ENCODE measurements at regions not wholly inside any gene's neighbourhood (a gene's known extent, or its start where the extent isn't known, plus 50 kb on each side); places are given as distances from the start of the nearest gene placed in this dataset.

DNA sequence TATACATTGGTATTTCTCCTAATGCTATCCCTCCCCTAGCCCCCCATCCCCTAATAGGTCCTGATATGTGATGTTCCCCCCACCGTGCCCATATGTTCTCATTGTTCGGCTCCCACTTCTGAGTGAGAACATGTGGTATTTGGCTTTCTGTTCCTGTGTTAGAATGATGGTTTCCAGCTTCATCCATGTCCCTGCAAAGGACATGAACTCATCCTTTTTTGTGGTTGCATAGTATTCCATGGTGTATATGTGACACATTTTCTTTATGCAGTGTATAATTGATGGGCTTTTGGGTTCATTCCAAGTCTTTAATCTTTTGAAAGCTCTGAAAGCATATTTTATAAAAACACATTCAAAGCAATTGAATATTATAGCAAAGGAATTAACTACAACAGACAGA is 1169.4 kb upstream of the ZEB2 start:
- DNase-seq (ENCODE audit: low read depth in 2 of 2), result no peak
- no peak overlapping the region for H2AFZ ChIP-seq (ENCODE audit: low read length)
- H3K36me3 ChIP-seq (ENCODE audit: control insufficient read depth, insufficient read depth, low read length), result no peaks in the 10 kb centered on the region
- H3K9me3 ChIP-seq (ENCODE audit: control insufficient read depth, insufficient read depth, low read depth, low read length), result no peaks in the 10 kb centered on the region
- TF ChIP-seq EZH2 (IDR thresholded peaks at IDR 0.05; ENCODE audit: low read length, missing control alignments), result no peak
- TF ChIP-seq, protein P1, sequence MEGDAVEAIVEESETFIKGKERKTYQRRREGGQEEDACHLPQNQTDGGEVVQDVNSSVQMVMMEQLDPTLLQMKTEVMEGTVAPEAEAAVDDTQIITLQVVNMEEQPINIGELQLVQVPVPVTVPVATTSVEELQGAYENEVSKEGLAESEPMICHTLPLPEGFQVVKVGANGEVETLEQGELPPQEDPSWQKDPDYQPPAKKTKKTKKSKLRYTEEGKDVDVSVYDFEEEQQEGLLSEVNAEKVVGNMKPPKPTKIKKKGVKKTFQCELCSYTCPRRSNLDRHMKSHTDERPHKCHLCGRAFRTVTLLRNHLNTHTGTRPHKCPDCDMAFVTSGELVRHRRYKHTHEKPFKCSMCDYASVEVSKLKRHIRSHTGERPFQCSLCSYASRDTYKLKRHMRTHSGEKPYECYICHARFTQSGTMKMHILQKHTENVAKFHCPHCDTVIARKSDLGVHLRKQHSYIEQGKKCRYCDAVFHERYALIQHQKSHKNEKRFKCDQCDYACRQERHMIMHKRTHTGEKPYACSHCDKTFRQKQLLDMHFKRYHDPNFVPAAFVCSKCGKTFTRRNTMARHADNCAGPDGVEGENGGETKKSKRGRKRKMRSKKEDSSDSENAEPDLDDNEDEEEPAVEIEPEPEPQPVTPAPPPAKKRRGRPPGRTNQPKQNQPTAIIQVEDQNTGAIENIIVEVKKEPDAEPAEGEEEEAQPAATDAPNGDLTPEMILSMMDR (conservative IDR thresholded peaks at IDR 0.05 in 1 of 2, IDR thresholded peaks at IDR 0.05 in 1 of 2; ENCODE audit: low read depth in 1 of 2, low read length in 2 of 2), result no peak
- H3K4me1 ChIP-seq (ENCODE audit: control insufficient read depth, extremely low read depth, insufficient read depth, low read length), result no peaks in the 10 kb centered on the region
- H3K27ac ChIP-seq (ENCODE audit: insufficient read depth, low read length), result no peak overlapping the region
- no peak overlapping the region for H3K4me3 ChIP-seq (replicated peaks in 1 of 4; ENCODE audit: control extremely low read depth in 1 of 4, insufficient read depth in 1 of 4, low read depth in 3 of 4, low read length in 4 of 4)
- H3K4me2 ChIP-seq (ENCODE audit: extremely low read depth, insufficient read depth, low read length), result no peak overlapping the region
- no peak overlapping the region for H3K9ac ChIP-seq (ENCODE audit: insufficient read depth, low read length)
- no peaks in the 10 kb centered on the region for H3K27me3 ChIP-seq (ENCODE audit: control insufficient read depth, insufficient read depth, low read length)
- no peaks in the 10 kb centered on the region for H3K79me2 ChIP-seq (ENCODE audit: control insufficient read depth, insufficient read depth, low read length)
- no peaks in the 10 kb centered on the region for H4K20me1 ChIP-seq (ENCODE audit: control insufficient read depth, extremely low read depth, insufficient read depth, low read length)

DNA sequence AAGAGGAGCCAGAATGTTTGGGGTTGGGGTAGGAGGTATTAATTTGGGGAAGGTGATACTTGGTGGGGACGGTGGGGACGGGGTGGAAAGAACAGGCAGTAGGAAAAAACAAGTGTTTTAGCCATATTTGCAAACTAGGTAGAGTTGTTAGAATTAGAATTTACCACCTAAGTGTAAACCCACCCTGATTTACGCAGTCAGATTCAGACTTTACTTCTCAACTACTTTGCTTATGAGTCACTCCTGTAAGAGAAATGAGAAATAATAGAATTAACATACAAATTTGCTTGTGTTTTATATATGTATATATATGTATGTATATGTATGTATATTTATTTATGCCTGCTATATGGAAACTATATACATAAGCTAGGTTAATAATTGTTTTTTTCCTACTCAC is 1168.2 kb upstream of the ZEB2 start:
- Histone ChIP-seq H2AFZ (ENCODE audit: low read length) (no peak overlapping the region), H3K9ac (ENCODE audit: insufficient read depth, low read length) (no peak overlapping the region), H3K4me3 (replicated peaks in 1 of 4; ENCODE audit: control extremely low read depth in 1 of 4, insufficient read depth in 1 of 4, low read depth in 3 of 4, low read length in 4 of 4) (no peak overlapping the region), H3K36me3 (ENCODE audit: control insufficient read depth, insufficient read depth, low read length) (no peaks in the 10 kb centered on the region), H3K4me2 (ENCODE audit: extremely low read depth, insufficient read depth, low read length) (no peak overlapping the region), H3K79me2 (ENCODE audit: control insufficient read depth, insufficient read depth, low read length) (no peaks in the 10 kb centered on the region), H3K27ac (ENCODE audit: insufficient read depth, low read length) (no peak overlapping the region), H3K9me3 (ENCODE audit: control insufficient read depth, insufficient read depth, low read depth, low read length) (no peaks in the 10 kb centered on the region), H3K4me1 (ENCODE audit: control insufficient read depth, extremely low read depth, insufficient read depth, low read length) (no peaks in the 10 kb centered on the region), H4K20me1 (ENCODE audit: control insufficient read depth, extremely low read depth, insufficient read depth, low read length) (no peaks in the 10 kb centered on the region), H3K27me3 (ENCODE audit: control insufficient read depth, insufficient read depth, low read length) (no peaks in the 10 kb centered on the region)
- TF ChIP-seq EZH2 (IDR thresholded peaks at IDR 0.05; ENCODE audit: low read length, missing control alignments), result no peak
- TF ChIP-seq, protein P1 (conservative IDR thresholded peaks at IDR 0.05 in 1 of 2, IDR thresholded peaks at IDR 0.05 in 1 of 2; ENCODE audit: low read depth in 1 of 2, low read length in 2 of 2), result no peak
- DNase-seq (ENCODE audit: low read depth in 2 of 2), result no peak

DNA sequence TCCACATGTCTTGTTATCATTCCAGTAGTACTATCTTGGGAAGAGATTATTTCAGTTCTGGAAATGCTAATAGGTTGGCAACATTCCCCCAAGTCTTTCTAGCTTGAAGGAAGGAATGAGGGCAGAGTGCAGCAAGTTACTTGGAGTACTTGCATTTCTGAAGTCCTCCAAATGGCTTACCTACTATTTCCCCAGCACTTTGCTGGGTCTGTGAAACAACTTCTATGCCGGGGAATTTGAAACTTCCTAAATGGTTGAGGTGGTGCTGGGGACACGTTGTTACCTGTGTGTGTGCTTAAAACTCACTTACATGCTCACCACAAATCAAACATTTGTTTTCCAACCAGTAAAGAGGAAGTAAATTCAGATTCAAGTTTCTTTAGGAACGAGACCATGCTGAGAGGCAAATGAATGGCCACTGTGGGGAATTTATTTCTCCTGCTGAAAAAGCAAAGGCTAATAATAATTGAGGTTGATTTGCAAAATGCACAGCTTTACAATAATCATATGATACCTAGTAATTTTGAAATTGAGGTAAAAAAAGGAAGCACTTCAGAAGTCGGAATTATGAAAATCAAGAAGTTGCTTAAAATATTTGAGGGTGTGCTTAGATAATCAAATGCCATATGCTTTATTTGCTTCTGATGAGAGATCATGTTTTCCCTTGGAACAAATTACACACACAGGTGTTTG is 1167.7 kb upstream of the ZEB2 start:
- Histone ChIP-seq H3K4me1 (ENCODE audit: control insufficient read depth, extremely low read depth, insufficient read depth, low read length) (no peaks in the 10 kb centered on the region), H3K27me3 (ENCODE audit: control insufficient read depth, insufficient read depth, low read length) (no peaks in the 10 kb centered on the region), H4K20me1 (ENCODE audit: control insufficient read depth, extremely low read depth, insufficient read depth, low read length) (no peaks in the 10 kb centered on the region), H3K9me3 (ENCODE audit: control insufficient read depth, insufficient read depth, low read depth, low read length) (no peaks in the 10 kb centered on the region), H3K36me3 (ENCODE audit: control insufficient read depth, insufficient read depth, low read length) (no peaks in the 10 kb centered on the region), H3K79me2 (ENCODE audit: control insufficient read depth, insufficient read depth, low read length) (no peaks in the 10 kb centered on the region), H3K4me2 (ENCODE audit: extremely low read depth, insufficient read depth, low read length) (no peak overlapping the region), H3K9ac (ENCODE audit: insufficient read depth, low read length) (no peak overlapping the region), H2AFZ (ENCODE audit: low read length) (no peak overlapping the region), H3K4me3 (replicated peaks in 1 of 4; ENCODE audit: control extremely low read depth in 1 of 4, insufficient read depth in 1 of 4, low read depth in 3 of 4, low read length in 4 of 4) (no peak overlapping the region), H3K27ac (ENCODE audit: insufficient read depth, low read length) (no peak overlapping the region)
- no peak for TF ChIP-seq EZH2 (IDR thresholded peaks at IDR 0.05; ENCODE audit: low read length, missing control alignments)
- TF ChIP-seq, protein P1 (conservative IDR thresholded peaks at IDR 0.05 in 1 of 2, IDR thresholded peaks at IDR 0.05 in 1 of 2; ENCODE audit: low read depth in 1 of 2, low read length in 2 of 2), result no peak
- DNase-seq (ENCODE audit: low read depth in 2 of 2), result peak; percentile 36 to 74

All from fibroblast of lung (primary cell).